ENCODE measurements at regions not wholly inside any gene's neighbourhood (a gene's known extent, or its start where the extent isn't known, plus 50 kb on each side); places are given as distances from the start of the nearest gene placed in this dataset.
"Not testable (repeated sequence)": the region's sequence is repeated elsewhere in the genome, so short reads cannot be mapped to it uniquely, and the experiment has no call there.

DNA sequence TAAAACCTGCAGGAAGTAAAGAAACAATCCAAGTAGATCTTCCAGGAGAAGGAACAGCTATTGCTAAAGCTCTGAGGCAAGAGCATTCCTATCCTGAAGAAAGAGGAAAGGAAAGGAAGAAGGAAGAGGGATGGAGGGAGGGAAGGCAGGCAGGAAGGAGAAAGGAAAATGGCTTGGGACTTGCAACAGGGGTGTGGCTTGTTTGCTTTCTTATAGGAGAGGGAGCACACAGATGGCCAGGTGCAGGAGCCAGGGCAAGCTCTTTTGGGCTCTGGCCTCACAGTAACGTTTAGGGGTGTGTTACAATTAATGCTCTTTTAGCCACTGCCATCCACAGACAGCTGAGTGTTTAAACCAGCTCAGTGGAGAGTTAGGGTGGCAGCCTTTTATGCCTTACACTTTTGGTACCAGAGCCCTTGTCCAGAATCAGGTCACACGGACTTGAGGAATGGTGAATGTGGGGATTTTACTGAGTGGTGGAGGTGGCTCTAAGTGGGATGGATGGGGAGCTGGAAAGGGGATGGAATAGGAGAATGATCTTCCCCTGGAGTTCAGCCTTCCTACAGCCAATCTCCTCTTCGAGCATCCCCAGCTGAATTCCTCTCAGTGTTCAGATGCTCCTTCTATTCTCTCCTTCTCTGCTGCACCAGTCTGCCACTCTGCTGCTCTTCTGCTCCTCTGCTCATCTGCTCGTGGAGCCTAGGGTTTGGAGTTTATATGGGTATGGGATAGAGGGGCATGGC is 108.7 kb upstream of the SLC39A10 start (continued):
- TF ChIP-seq ZNF441 (CRISPR knock-in tag; IDR thresholded peaks at IDR 0.05; ENCODE audit: borderline replicate concordance): no peak
- TF ChIP-seq, protein P1, sequence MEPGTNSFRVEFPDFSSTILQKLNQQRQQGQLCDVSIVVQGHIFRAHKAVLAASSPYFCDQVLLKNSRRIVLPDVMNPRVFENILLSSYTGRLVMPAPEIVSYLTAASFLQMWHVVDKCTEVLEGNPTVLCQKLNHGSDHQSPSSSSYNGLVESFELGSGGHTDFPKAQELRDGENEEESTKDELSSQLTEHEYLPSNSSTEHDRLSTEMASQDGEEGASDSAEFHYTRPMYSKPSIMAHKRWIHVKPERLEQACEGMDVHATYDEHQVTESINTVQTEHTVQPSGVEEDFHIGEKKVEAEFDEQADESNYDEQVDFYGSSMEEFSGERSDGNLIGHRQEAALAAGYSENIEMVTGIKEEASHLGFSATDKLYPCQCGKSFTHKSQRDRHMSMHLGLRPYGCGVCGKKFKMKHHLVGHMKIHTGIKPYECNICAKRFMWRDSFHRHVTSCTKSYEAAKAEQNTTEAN (CRISPR knock-in tag; conservative IDR thresholded peaks at IDR 0.05): no peak
- no peak for TF ChIP-seq ZFAT (CRISPR knock-in tag; conservative IDR thresholded peaks at IDR 0.05)
- TF ChIP-seq DPF2 (CRISPR knock-in tag; IDR thresholded peaks at IDR 0.05; ENCODE audit: borderline replicate concordance, low read depth): no peak
- TF ChIP-seq ZNF44 (CRISPR knock-in tag; IDR thresholded peaks at IDR 0.05): no peak

- POLR2A ChIA-PET: interaction anchor here (0.9 kb wide), 1 partner anchor 110 kb away, joined by 3 read pairs; the partner anchor contains the start of gene SLC39A10
Observed at GRCh38 chr2:195547268-195547840, 109.7 kb upstream of the SLC39A10 start.

More at GRCh38 chr2:195547268-195547840, 109.7 kb upstream of the SLC39A10 start:
- H3K27me3 ChIP-seq (ENCODE audit: control insufficient read depth in 1 of 2, insufficient read depth in 2 of 2, low read length in 2 of 2); DNase-seq (ENCODE audit: low spot score); intact Hi-C loops (cut with micrococcal nuclease; ENCODE audit: unreplicated experiment); H3K9ac ChIP-seq (ENCODE audit: insufficient read depth, low read depth, low read length); BruUV-seq (replicated peaks); H3K79me2 ChIP-seq (ENCODE audit: insufficient read depth, low read length); H3K4me2 ChIP-seq (ENCODE audit: low read depth, low read length); H3K4me3 ChIP-seq (replicated peaks in 1 of 3; ENCODE audit: insufficient read depth in 1 of 3, low read depth in 2 of 3, low read length in 3 of 3); FAIRE-seq; H3K9me3 ChIP-seq (ENCODE audit: low read length); H2AFZ ChIP-seq (ENCODE audit: low read length); in situ Hi-C loops (cut with HindIII; ENCODE audit: extremely low pct_ligation_motif_present, low pct_unique_long_range_greater_than_20kb); H4K20me1 ChIP-seq (ENCODE audit: insufficient read depth, low read length); H3K27ac ChIP-seq (ENCODE audit: extremely low read length, insufficient read depth, low read length); ATAC-seq; CTCF ChIA-PET (ENCODE audit: low intra/inter-chr PET ratio, low total read pairs); H3K36me3 ChIP-seq (replicated peaks in 1 of 2; ENCODE audit: control insufficient read depth in 1 of 2, insufficient read depth in 2 of 2, low read length in 2 of 2): not testable (repeated sequence)
- 85% methylated on average over 46 of the region's 47 CpGs for WGBS (ENCODE audit: low lambda C conversion rate)
- H3K4me1 ChIP-seq (ENCODE audit: insufficient read depth, low read length): peaks cover 19% of the 10 kb centered on the region
